Non-pigmented ciliary epithelial cell (primary cell): ENCODE measurements at regions not wholly inside any gene's neighbourhood (a gene's known extent, or its start where the extent isn't known, plus 50 kb on each side); places are given as distances from the start of the nearest gene placed in this dataset.
"Not testable (repeated sequence)": the region's sequence is repeated elsewhere in the genome, so short reads cannot be mapped to it uniquely, and the experiment has no call there.

Experiments used
- DNase-seq: peaks from one replicate; pipeline ENCODE4 v3.0.0-alpha.2; 2010; ENCODE audit warnings: low read depth

- no peak for DNase-seq
Measured at GRCh38 chr7:26955516-26955915, 91.1 kb upstream of the SKAP2 start.

GRCh38 chr7:26954951-26955350 is 90.6 kb upstream of the SKAP2 start:
- no peak for DNase-seq

GRCh38 chr7:26951407-26951950 is 87.1 kb upstream of the SKAP2 start:
- no peak for DNase-seq

- DNase-seq = no peak
Measured at GRCh38 chr7:26950889-26951288, 86.5 kb upstream of the SKAP2 start.

- DNase-seq = no peak
Measured at GRCh38 chr7:26949319-26949718, 84.9 kb upstream of the SKAP2 start.

GRCh38 chr7:26948617-26949118 is 84.3 kb upstream of the SKAP2 start:
- DNase-seq = no peak

GRCh38 chr7:26944501-26945358 is 80.3 kb upstream of the SKAP2 start:
- no peak for DNase-seq

GRCh38 chr7:26937939-26938623 is 73.7 kb upstream of the SKAP2 start:
- DNase-seq = no peak

GRCh38 chr7:26937306-26937705 is 72.9 kb upstream of the SKAP2 start:
- no peak for DNase-seq

GRCh38 chr7:26932616-26933015 is 68.2 kb upstream of the SKAP2 start:
- not testable (repeated sequence) for DNase-seq

GRCh38 chr7:26930845-26931244 is 66.5 kb upstream of the SKAP2 start:
- DNase-seq = no peak

- no peak for DNase-seq
Measured at GRCh38 chr7:26930201-26930600, 65.8 kb upstream of the SKAP2 start.

- no peak for DNase-seq
Measured at GRCh38 chr7:26928703-26929347, 64.4 kb upstream of the SKAP2 start.

- DNase-seq = no peak
Measured at GRCh38 chr7:26925768-26926167, 61.4 kb upstream of the SKAP2 start.

GRCh38 chr7:26924149-26924767 is 59.9 kb upstream of the SKAP2 start:
- DNase-seq = no peak

GRCh38 chr7:26919906-26920493 is 55.6 kb upstream of the SKAP2 start:
- no peak for DNase-seq

GRCh38 chr7:26918241-26918640 is 53.9 kb upstream of the SKAP2 start:
- no peak for DNase-seq

GRCh38 chr7:26916779-26917320 is 52.5 kb upstream of the SKAP2 start:
- DNase-seq = no peak

- no peak for DNase-seq
Measured at GRCh38 chr7:26916336-26916735, 51.9 kb upstream of the SKAP2 start.
